ENCODE measurements at regions not wholly inside any gene's neighbourhood (a gene's known extent, or its start where the extent isn't known, plus 50 kb on each side); places are given as distances from the start of the nearest gene placed in this dataset.

DNA sequence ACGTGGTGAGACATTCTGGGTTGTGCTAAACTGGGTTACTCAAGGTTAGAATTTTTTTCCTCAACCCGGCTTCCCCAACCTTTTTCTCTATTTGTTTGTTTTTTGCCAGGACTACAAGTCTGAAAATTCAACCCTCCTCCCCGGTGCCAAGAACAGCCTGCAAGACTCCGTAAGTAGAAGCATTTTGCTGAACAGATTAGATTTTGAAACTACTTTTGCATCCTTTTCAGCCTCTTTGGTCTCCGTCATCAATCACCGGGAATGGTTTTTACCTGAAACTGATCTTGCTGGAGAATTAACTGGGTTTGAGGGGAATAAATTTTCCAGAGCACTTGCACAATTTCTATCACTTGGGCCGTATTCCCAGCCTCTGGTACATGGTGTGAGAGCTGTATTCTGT is 501.2 kb upstream of the EEF2KMT start:
- BruUV-seq (replicated peaks), result no TSS peak
- Histone ChIP-seq H3K4me3 (ENCODE audit: low read depth, low read length, poor library complexity, severe bottlenecking) (no peak overlapping the region), H3K79me2 (ENCODE audit: insufficient read depth, low read depth, low read length) (no peaks in the 10 kb centered on the region), H3K9me3 (ENCODE audit: low read length) (no peaks in the 10 kb centered on the region), H4K20me1 (ENCODE audit: insufficient read depth, low read length) (no peaks in the 10 kb centered on the region), H2AFZ (ENCODE audit: low read length) (no peak overlapping the region), H3K9me2 (ENCODE audit: insufficient read depth, low read length) (no peaks in the 10 kb centered on the region), H3K36me3 (ENCODE audit: insufficient read depth, low read length) (no peaks in the 10 kb centered on the region), H3K4me1 (ENCODE audit: insufficient read depth, low read length, poor library complexity, severe bottlenecking) (no peaks in the 10 kb centered on the region), H3K4me2 (ENCODE audit: low read length) (no peak overlapping the region), H3K27ac (ENCODE audit: low read depth, low read length, poor library complexity, severe bottlenecking) (no peak overlapping the region)
- DNase-seq (ENCODE audit: low spot score), result no peak
- POLR2A ChIA-PET, result no interaction called here
- CTCF ChIA-PET (ENCODE audit: unreplicated experiment), result no interaction called here
- intact Hi-C loops (cut with micrococcal nuclease; ENCODE audit: unreplicated experiment), result no loop called here
- TF ChIP-seq, protein P1, sequence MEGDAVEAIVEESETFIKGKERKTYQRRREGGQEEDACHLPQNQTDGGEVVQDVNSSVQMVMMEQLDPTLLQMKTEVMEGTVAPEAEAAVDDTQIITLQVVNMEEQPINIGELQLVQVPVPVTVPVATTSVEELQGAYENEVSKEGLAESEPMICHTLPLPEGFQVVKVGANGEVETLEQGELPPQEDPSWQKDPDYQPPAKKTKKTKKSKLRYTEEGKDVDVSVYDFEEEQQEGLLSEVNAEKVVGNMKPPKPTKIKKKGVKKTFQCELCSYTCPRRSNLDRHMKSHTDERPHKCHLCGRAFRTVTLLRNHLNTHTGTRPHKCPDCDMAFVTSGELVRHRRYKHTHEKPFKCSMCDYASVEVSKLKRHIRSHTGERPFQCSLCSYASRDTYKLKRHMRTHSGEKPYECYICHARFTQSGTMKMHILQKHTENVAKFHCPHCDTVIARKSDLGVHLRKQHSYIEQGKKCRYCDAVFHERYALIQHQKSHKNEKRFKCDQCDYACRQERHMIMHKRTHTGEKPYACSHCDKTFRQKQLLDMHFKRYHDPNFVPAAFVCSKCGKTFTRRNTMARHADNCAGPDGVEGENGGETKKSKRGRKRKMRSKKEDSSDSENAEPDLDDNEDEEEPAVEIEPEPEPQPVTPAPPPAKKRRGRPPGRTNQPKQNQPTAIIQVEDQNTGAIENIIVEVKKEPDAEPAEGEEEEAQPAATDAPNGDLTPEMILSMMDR (conservative IDR thresholded peaks at IDR 0.05; ENCODE audit: low read length), result no peak
- no peak for TF ChIP-seq EZH2phosphoT487 (IDR thresholded peaks at IDR 0.05; ENCODE audit: borderline replicate concordance, low read depth, low read length)

DNA sequence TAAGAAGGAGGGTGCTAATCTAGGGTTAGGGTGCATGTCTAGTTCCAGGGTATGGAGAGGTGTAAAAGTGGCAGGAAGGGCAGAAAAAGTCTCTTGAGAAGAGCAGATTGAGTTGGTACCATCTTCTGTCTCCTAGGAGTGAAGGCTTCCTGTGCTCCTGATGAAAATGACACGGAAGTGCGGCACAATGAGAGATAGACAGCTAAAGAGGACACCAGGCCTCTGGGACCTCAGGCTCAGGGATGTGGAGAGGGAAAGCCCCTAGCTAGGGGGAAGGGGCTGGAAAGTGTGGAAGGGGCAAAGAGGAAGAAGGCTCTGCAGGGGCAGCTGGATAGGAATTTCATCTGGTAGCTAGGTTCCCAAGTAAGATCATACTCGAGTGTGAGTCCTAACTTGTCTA is 498.3 kb upstream of the EEF2KMT start:
- H2AFZ ChIP-seq (ENCODE audit: low read length), result no peak overlapping the region
- no peaks in the 10 kb centered on the region for H3K9me2 ChIP-seq (ENCODE audit: insufficient read depth, low read length)
- BruUV-seq (replicated peaks), result no TSS peak
- H3K36me3 ChIP-seq (ENCODE audit: insufficient read depth, low read length), result no peaks in the 10 kb centered on the region
- TF ChIP-seq, protein P1 (conservative IDR thresholded peaks at IDR 0.05; ENCODE audit: low read length), result no peak
- TF ChIP-seq EZH2phosphoT487 (IDR thresholded peaks at IDR 0.05; ENCODE audit: borderline replicate concordance, low read depth, low read length), result no peak
- H3K27ac ChIP-seq (ENCODE audit: low read depth, low read length, poor library complexity, severe bottlenecking), result no peak overlapping the region
- no peaks in the 10 kb centered on the region for H3K9me3 ChIP-seq (ENCODE audit: low read length)
- no peaks in the 10 kb centered on the region for H4K20me1 ChIP-seq (ENCODE audit: insufficient read depth, low read length)
- H3K4me3 ChIP-seq (ENCODE audit: low read depth, low read length, poor library complexity, severe bottlenecking), result no peak overlapping the region
- CTCF ChIA-PET (ENCODE audit: unreplicated experiment), result no interaction called here
- POLR2A ChIA-PET, result no interaction called here
- no peaks in the 10 kb centered on the region for H3K4me1 ChIP-seq (ENCODE audit: insufficient read depth, low read length, poor library complexity, severe bottlenecking)
- DNase-seq (ENCODE audit: low spot score), result no peak
- intact Hi-C loops (cut with micrococcal nuclease; ENCODE audit: unreplicated experiment), result no loop called here
- H3K4me2 ChIP-seq (ENCODE audit: low read length), result no peak overlapping the region
- H3K79me2 ChIP-seq (ENCODE audit: insufficient read depth, low read depth, low read length), result no peaks in the 10 kb centered on the region

DNA sequence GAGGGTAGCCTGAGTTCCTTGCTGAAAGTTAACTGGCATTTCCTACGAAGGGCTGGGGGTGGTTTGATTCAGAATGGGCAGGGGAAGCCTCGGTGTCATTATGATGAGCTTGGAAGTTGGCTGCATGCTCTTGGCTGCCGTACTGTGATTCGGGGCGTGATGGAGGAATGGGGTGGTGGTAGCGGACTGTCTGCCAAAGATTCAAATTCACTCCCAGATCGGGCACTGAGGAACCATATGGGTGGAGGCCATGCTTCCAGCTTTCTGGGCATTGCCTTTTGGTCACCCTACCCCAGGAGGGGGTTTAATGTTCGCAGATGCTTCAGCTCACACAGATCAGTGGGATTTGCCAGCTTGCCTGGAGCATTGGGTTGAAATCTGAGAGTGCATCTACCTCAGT is 492.8 kb upstream of the EEF2KMT start:
- Histone ChIP-seq H3K9me2 (ENCODE audit: insufficient read depth, low read length) (no peaks in the 10 kb centered on the region), H3K36me3 (ENCODE audit: insufficient read depth, low read length) (no peaks in the 10 kb centered on the region), H4K20me1 (ENCODE audit: insufficient read depth, low read length) (no peaks in the 10 kb centered on the region), H3K9me3 (ENCODE audit: low read length) (no peaks in the 10 kb centered on the region), H3K4me3 (ENCODE audit: low read depth, low read length, poor library complexity, severe bottlenecking) (no peak overlapping the region), H3K79me2 (ENCODE audit: insufficient read depth, low read depth, low read length) (no peaks in the 10 kb centered on the region), H3K4me2 (ENCODE audit: low read length) (no peak overlapping the region), H3K27ac (ENCODE audit: low read depth, low read length, poor library complexity, severe bottlenecking) (no peak overlapping the region), H2AFZ (ENCODE audit: low read length) (no peak overlapping the region), H3K4me1 (ENCODE audit: insufficient read depth, low read length, poor library complexity, severe bottlenecking) (no peaks in the 10 kb centered on the region)
- intact Hi-C loops (cut with micrococcal nuclease; ENCODE audit: unreplicated experiment), result no loop called here
- BruUV-seq (replicated peaks), result no TSS peak
- POLR2A ChIA-PET, result no interaction called here
- DNase-seq (ENCODE audit: low spot score), result no peak
- CTCF ChIA-PET (ENCODE audit: unreplicated experiment), result no interaction called here
- TF ChIP-seq, protein P1 (conservative IDR thresholded peaks at IDR 0.05; ENCODE audit: low read length), result no peak
- no peak for TF ChIP-seq EZH2phosphoT487 (IDR thresholded peaks at IDR 0.05; ENCODE audit: borderline replicate concordance, low read depth, low read length)
